GM19239 (cell line): ENCODE measurements at regions not wholly inside any gene's neighbourhood (a gene's known extent, or its start where the extent isn't known, plus 50 kb on each side); places are given as distances from the start of the nearest gene placed in this dataset.
"Not testable (repeated sequence)": the region's sequence is repeated elsewhere in the genome, so short reads cannot be mapped to it uniquely, and the experiment has no call there.

Source experiments
- DNase-seq: peaks from one replicate; pipeline ENCODE4 v3.0.0; 2011; ENCODE audit warnings: low spot score; ENCODE audit not compliant: insufficient read length
- FAIRE-seq: peaks from 2 replicates; lab custom pipeline; 2011; peaks lifted over from hg19 to GRCh38; lab: Jason Lieb, UNC

- not testable (repeated sequence) for FAIRE-seq, DNase-seq
These were observed 49.9 kb upstream of the SETMAR start for GRCh38 chr3:4253072-4253832.
